ENCODE measurements at regions not wholly inside any gene's neighbourhood (a gene's known extent, or its start where the extent isn't known, plus 50 kb on each side); places are given as distances from the start of the nearest gene placed in this dataset.

DNA sequence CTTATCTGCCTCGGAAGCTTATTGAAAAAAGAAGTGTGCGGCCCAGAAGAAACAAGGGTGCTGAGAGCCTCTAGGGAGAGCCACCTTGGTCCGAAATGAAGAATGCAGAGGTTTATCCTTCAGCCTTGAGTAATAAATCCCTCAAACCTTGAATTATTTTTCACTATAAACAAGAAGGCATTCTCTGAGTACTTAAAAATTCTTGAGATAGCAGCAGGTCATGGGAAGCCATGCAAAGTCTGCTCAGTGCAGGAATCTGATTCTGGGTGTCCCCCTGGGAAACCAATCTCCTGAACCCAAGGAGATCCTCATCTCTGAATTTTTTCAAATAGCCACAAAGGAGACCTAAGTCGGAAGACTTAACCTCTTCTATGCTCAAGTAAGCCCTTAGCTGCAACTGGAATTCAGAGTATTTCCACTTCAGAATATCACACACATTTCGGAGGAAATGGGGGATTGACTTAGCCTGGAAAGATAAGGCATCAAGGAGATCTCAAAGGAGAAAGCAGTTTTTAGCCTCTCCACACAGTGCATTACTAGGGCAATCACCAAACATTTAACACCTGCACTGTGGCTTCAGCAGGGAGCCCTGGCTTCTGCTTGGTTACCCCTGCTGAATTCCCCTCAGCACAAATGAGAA is 365.0 kb downstream of the ETS1 start:
- no peak for ATAC-seq
- TF ChIP-seq, protein P1, sequence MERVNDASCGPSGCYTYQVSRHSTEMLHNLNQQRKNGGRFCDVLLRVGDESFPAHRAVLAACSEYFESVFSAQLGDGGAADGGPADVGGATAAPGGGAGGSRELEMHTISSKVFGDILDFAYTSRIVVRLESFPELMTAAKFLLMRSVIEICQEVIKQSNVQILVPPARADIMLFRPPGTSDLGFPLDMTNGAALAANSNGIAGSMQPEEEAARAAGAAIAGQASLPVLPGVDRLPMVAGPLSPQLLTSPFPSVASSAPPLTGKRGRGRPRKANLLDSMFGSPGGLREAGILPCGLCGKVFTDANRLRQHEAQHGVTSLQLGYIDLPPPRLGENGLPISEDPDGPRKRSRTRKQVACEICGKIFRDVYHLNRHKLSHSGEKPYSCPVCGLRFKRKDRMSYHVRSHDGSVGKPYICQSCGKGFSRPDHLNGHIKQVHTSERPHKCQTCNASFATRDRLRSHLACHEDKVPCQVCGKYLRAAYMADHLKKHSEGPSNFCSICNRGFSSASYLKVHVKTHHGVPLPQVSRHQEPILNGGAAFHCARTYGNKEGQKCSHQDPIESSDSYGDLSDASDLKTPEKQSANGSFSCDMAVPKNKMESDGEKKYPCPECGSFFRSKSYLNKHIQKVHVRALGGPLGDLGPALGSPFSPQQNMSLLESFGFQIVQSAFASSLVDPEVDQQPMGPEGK (CRISPR knock-in tag; IDR thresholded peaks at IDR 0.05; ENCODE audit: borderline replicate concordance), result no peak
- TF ChIP-seq OSR1 (CRISPR knock-in tag; IDR thresholded peaks at IDR 0.05) (no peak), ESRRG (CRISPR knock-in tag; IDR thresholded peaks at IDR 0.05) (no peak), TCF4 (CRISPR knock-in tag; IDR thresholded peaks at IDR 0.05; ENCODE audit: borderline replicate concordance) (no peak), ARNTL (CRISPR knock-in tag; IDR thresholded peaks at IDR 0.05; ENCODE audit: borderline replicate concordance, low read depth) (no peak), BACH2 (CRISPR knock-in tag; IDR thresholded peaks at IDR 0.05; ENCODE audit: borderline replicate concordance) (no peak), GLIS3 (CRISPR knock-in tag; IDR thresholded peaks at IDR 0.05) (no peak), PPARA (CRISPR knock-in tag; IDR thresholded peaks at IDR 0.05; ENCODE audit: borderline replicate concordance) (no peak), ZNF8 (CRISPR knock-in tag; IDR thresholded peaks at IDR 0.05) (no peak), SNAI2 (CRISPR knock-in tag; IDR thresholded peaks at IDR 0.05) (no peak), ZFP3 (CRISPR knock-in tag; IDR thresholded peaks at IDR 0.05) (no peak), ZNF70 (CRISPR knock-in tag; IDR thresholded peaks at IDR 0.05) (no peak)
- TF ChIP-seq, protein P2, sequence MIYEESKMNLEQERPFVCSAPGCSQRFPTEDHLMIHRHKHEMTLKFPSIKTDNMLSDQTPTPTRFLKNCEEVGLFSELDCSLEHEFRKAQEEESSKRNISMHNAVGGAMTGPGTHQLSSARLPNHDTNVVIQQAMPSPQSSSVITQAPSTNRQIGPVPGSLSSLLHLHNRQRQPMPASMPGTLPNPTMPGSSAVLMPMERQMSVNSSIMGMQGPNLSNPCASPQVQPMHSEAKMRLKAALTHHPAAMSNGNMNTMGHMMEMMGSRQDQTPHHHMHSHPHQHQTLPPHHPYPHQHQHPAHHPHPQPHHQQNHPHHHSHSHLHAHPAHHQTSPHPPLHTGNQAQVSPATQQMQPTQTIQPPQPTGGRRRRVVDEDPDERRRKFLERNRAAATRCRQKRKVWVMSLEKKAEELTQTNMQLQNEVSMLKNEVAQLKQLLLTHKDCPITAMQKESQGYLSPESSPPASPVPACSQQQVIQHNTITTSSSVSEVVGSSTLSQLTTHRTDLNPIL (CRISPR knock-in tag; IDR thresholded peaks at IDR 0.05; ENCODE audit: low read depth), result no peak
- TF ChIP-seq, protein P3, sequence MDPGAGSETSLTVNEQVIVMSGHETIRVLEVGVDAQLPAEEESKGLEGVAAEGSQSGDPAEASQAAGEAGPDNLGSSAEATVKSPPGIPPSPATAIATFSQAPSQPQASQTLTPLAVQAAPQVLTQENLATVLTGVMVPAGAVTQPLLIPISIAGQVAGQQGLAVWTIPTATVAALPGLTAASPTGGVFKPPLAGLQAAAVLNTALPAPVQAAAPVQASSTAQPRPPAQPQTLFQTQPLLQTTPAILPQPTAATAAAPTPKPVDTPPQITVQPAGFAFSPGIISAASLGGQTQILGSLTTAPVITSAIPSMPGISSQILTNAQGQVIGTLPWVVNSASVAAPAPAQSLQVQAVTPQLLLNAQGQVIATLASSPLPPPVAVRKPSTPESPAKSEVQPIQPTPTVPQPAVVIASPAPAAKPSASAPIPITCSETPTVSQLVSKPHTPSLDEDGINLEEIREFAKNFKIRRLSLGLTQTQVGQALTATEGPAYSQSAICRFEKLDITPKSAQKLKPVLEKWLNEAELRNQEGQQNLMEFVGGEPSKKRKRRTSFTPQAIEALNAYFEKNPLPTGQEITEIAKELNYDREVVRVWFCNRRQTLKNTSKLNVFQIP (CRISPR knock-in tag; IDR thresholded peaks at IDR 0.05; ENCODE audit: borderline replicate concordance, low read depth), result no peak

DNA sequence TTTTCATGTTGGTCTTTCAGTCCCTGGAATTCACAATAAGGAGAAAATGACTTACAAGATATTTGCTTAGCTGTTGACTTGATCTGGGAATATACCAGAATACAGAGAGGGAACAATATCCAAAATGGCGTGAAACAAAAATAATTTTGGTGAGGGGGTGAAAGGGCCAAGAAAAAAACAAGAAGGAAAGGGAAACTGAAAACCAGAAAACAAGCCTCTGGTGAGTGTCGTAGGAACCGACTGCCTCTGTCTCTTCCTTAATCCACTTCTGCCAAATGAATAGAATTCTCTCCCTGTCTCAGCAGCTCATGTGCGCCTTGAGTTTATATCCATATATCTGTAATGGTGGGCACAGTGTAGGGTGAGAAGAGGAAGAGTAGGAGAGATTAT is 367.6 kb downstream of the ETS1 start:
- no peak for ATAC-seq
- no peak for TF ChIP-seq BACH2 (CRISPR knock-in tag; IDR thresholded peaks at IDR 0.05; ENCODE audit: borderline replicate concordance)
- TF ChIP-seq TOX (CRISPR knock-in tag; IDR thresholded peaks at IDR 0.05; ENCODE audit: borderline replicate concordance), result no peak
- TF ChIP-seq PPARA (CRISPR knock-in tag; IDR thresholded peaks at IDR 0.05; ENCODE audit: borderline replicate concordance), result no peak
- TF ChIP-seq ZFP3 (CRISPR knock-in tag; IDR thresholded peaks at IDR 0.05), result no peak
- TF ChIP-seq ESRRG (CRISPR knock-in tag; IDR thresholded peaks at IDR 0.05), result no peak
- TF ChIP-seq, protein P4, sequence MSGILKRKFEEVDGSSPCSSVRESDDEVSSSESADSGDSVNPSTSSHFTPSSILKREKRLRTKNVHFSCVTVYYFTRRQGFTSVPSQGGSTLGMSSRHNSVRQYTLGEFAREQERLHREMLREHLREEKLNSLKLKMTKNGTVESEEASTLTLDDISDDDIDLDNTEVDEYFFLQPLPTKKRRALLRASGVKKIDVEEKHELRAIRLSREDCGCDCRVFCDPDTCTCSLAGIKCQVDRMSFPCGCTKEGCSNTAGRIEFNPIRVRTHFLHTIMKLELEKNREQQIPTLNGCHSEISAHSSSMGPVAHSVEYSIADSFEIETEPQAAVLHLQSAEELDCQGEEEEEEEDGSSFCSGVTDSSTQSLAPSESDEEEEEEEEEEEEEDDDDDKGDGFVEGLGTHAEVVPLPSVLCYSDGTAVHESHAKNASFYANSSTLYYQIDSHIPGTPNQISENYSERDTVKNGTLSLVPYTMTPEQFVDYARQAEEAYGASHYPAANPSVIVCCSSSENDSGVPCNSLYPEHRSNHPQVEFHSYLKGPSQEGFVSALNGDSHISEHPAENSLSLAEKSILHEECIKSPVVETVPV (CRISPR knock-in tag; IDR thresholded peaks at IDR 0.05), result no peak

DNA sequence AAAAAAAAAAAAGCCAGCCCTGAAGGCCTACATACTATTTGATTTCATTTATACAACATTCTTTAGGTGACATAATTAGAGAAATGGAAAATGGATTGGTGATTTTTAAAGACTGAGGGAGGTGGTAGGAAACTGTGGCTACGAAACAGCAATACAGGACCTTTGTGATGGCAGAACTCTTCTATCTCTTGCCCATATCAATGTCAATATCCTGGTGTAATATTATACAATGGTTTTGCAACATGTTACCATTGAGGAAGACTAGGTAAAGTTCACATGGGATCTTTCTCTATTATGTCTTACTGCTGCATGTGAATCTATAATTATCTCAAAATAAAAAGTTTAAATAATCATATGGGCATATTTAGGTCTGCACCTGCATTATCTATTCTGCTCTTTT is 371.2 kb downstream of the ETS1 start:
- ATAC-seq, result no peak
- TF ChIP-seq GLIS3 (CRISPR knock-in tag; IDR thresholded peaks at IDR 0.05) (no peak), ZFP3 (CRISPR knock-in tag; IDR thresholded peaks at IDR 0.05) (no peak), CSDC2 (CRISPR knock-in tag; IDR thresholded peaks at IDR 0.05) (no peak)
- TF ChIP-seq, protein P4 (CRISPR knock-in tag; IDR thresholded peaks at IDR 0.05), result no peak

DNA sequence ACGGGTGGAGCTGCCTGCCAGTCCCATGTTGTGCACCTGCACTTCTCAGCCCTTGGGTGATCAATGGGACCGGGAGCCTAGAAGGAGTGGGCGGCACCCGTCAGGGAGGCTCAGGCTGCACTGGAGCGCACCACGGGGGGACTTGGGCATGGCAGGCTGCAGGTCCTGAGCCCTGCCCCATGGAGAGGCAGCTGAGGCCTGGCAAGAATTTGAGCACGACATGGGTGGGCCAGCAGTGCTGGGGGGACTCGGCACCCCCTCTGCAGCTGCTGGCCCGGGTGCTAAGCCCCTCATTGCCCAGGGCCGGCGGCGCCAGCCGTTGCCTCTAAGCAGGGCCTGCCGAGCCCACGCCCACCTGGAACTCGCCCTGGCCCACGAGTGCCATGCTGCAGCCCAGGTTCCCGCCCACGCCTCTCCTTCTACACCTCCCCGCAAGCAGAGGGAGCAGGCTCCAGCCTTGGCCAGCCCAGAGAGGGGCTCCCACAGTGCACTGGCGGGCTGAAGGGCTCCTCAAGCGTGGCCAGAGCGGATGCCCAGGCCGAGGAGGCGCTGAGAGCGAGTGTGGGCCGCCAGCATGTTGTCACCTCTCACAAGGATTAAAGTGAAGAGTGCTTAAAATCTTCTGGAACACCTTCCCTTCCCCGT is 372.0 kb downstream of the ETS1 start:
- no peak for ATAC-seq
- no peak for TF ChIP-seq ZC3H10 (CRISPR knock-in tag; IDR thresholded peaks at IDR 0.05)
- TF ChIP-seq ZNF565 (CRISPR knock-in tag; conservative IDR thresholded peaks at IDR 0.05; ENCODE audit: low read depth), result no peak
- no peak for TF ChIP-seq OSR1 (CRISPR knock-in tag; IDR thresholded peaks at IDR 0.05)
- TF ChIP-seq, protein P4 (CRISPR knock-in tag; IDR thresholded peaks at IDR 0.05), result no peak
- no peak for TF ChIP-seq ESRRG (CRISPR knock-in tag; IDR thresholded peaks at IDR 0.05)
